WERI-Rb-1 (cell line): ENCODE measurements at regions not wholly inside any gene's neighbourhood (a gene's known extent, or its start where the extent isn't known, plus 50 kb on each side); places are given as distances from the start of the nearest gene placed in this dataset.

ENCODE experiments used
- DNase-seq: peaks from one replicate; pipeline ENCODE4 v3.0.0-alpha.2; 2020
- H3K27ac ChIP-seq: fragments of 250-450 bp; sonication (Bioruptor Pico); 2 replicates; pipeline ENCODE4 v1.5.1; 2020; ENCODE audit warnings: mild to moderate bottlenecking, moderate library complexity
- H3K27me3 ChIP-seq: fragments of 250-450 bp; sonication (Bioruptor Pico); 2 replicates; pipeline ENCODE4 v1.5.1; 2021; ENCODE audit warnings: mild to moderate bottlenecking, low read depth, moderate library complexity; ENCODE audit not compliant: insufficient read depth, severe bottlenecking
- H3K36me3 ChIP-seq: fragments of 250-450 bp; sonication (Bioruptor Pico); 2 replicates; pipeline ENCODE4 v1.5.1; 2020; ENCODE audit warnings: mild to moderate bottlenecking, moderate library complexity
- H3K4me3 ChIP-seq: 2 replicates; pipeline ENCODE4 v1.5.1; 2011; ENCODE audit warnings: low read depth, mild to moderate bottlenecking, control low read depth, low read length
- H3K9me3 ChIP-seq: fragments of 250-450 bp; sonication (Bioruptor Pico); 2 replicates; pipeline ENCODE4 v1.5.1; 2021; ENCODE audit warnings: mild to moderate bottlenecking, moderate library complexity; ENCODE audit not compliant: severe bottlenecking
- CTCF ChIP-seq: IDR thresholded peaks from 2 replicates; pipeline ENCODE4 v1.5.1; 2011; ENCODE audit warnings: low read depth, mild to moderate bottlenecking, control low read depth, inconsistent platforms, low read length

GRCh38 chr6:98024359-98024758, 741.3 kb upstream of the MMS22L start:
- H3K9me3 ChIP-seq = no peaks in the 10 kb centered on the region
- TF ChIP-seq CTCF = no peak
- H3K36me3 ChIP-seq = no peaks in the 10 kb centered on the region
- no peak overlapping the region for H3K4me3 ChIP-seq
- H3K27ac ChIP-seq = no peak overlapping the region
- no peaks in the 10 kb centered on the region for H3K27me3 ChIP-seq
- DNase-seq = no peak

GRCh38 chr6:98027898-98028297, 744.9 kb upstream of the MMS22L start:
- DNase-seq = no peak
- Histone ChIP-seq H3K36me3 (no peaks in the 10 kb centered on the region), H3K9me3 (no peaks in the 10 kb centered on the region), H3K4me3 (no peak overlapping the region), H3K27me3 (no peaks in the 10 kb centered on the region), H3K27ac (no peak overlapping the region)
- TF ChIP-seq CTCF = no peak

- Histone ChIP-seq H3K27me3 (no peaks in the 10 kb centered on the region), H3K4me3 (no peak overlapping the region), H3K36me3 (no peaks in the 10 kb centered on the region), H3K9me3 (no peaks in the 10 kb centered on the region), H3K27ac (no peak overlapping the region)
- DNase-seq = no peak
- TF ChIP-seq CTCF = no peak
Measured at GRCh38 chr6:98033617-98034016, 750.6 kb upstream of the MMS22L start.

- Histone ChIP-seq H3K9me3 (no peaks in the 10 kb centered on the region), H3K36me3 (no peaks in the 10 kb centered on the region), H3K4me3 (peak overlapping the region; percentile 27), H3K27me3 (no peaks in the 10 kb centered on the region), H3K27ac (peak overlapping the region; percentile 79)
- DNase-seq = peak; percentile 82
- TF ChIP-seq CTCF = no peak
Measured at GRCh38 chr6:98036344-98036923, 753.4 kb upstream of the MMS22L start.

- Histone ChIP-seq H3K9me3 (no peaks in the 10 kb centered on the region), H3K4me3 (no peak overlapping the region), H3K36me3 (no peaks in the 10 kb centered on the region), H3K27ac (peak overlapping the region; percentile 79), H3K27me3 (no peaks in the 10 kb centered on the region)
- 0 out of 2 replicates have a peak, but pooled peaks have one; percentile 20 for TF ChIP-seq CTCF
- DNase-seq = no peak
Measured at GRCh38 chr6:98037571-98037970, 754.6 kb upstream of the MMS22L start.

GRCh38 chr6:98039443-98039842, 756.4 kb upstream of the MMS22L start:
- DNase-seq = no peak
- Histone ChIP-seq H3K27ac (no peak overlapping the region), H3K36me3 (no peaks in the 10 kb centered on the region), H3K9me3 (no peaks in the 10 kb centered on the region), H3K27me3 (no peaks in the 10 kb centered on the region), H3K4me3 (no peak overlapping the region)
- TF ChIP-seq CTCF = no peak
